Erythroblast (primary cell): ENCODE measurements at regions not wholly inside any gene's neighbourhood (a gene's known extent, or its start where the extent isn't known, plus 50 kb on each side); places are given as distances from the start of the nearest gene placed in this dataset.

Experiments
- GATA1 ChIP-seq: IDR thresholded peaks from 2 replicates; pipeline ENCODE4 v1.6.1; 2011; ENCODE audit warnings: low read depth, mild to moderate bottlenecking, control low read depth, low read length, moderate library complexity
- POLR2A ChIP-seq: IDR thresholded peaks from 2 replicates; pipeline ENCODE4 v1.6.1; 2011; ENCODE audit warnings: mild to moderate bottlenecking, low read length

DNA sequence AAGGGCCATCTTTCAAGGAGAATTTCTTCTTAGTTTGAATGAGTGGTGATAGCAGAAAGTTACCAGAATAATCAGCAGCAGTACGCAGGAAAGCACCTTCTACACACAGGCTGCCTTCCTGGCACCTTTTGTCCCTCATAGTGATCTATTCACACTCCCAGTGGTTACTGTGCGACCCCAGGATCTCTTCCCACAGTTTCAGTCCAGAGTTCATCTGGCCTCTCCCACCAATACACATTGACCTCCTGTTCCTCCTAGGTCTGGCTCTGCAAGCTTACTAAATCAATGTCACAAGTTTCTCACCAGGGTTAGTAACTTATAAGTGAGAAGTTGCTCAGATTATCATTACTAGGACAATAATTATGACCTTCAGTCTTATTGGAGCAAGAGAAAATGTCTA, 99.1 kb upstream of the PIK3R1 start:
- TF ChIP-seq POLR2A (no peak), GATA1 (no peak)
